SK-N-SH treated with all-trans-retinoic acid at 6 μM for 48 hours (cell line): ENCODE measurements at regions not wholly inside any gene's neighbourhood (a gene's known extent, or its start where the extent isn't known, plus 50 kb on each side); places are given as distances from the start of the nearest gene placed in this dataset.

Source experiments
- ATAC-seq: fragments of 200-7000 bp; cut with Tn5 transposase; 3 replicates; pipeline ENCODE4 v1.9.1; 2020; ENCODE audit warnings: mild to moderate bottlenecking, moderate library complexity
- ARNTL ChIP-seq: fragments of 450-650 bp; formaldehyde crosslinking; IDR thresholded peaks from 2 replicates; pipeline ENCODE4 v1.5.0; 2020; ENCODE audit warnings: low read depth, mild to moderate bottlenecking, moderate library complexity, borderline replicate concordance
- BACH2 ChIP-seq: fragments of 250-450 bp; sonication (Bioruptor Pico); IDR thresholded peaks from 2 replicates; pipeline ENCODE4 v1.9.0; 2021; ENCODE audit warnings: mild to moderate bottlenecking, borderline replicate concordance
- CREB5 ChIP-seq: fragments of 250-450 bp; sonication (Bioruptor Pico); IDR thresholded peaks from 2 replicates; pipeline ENCODE4 v1.5.1; 2020; ENCODE audit warnings: low read depth, mild to moderate bottlenecking, moderate library complexity
- CSDC2 ChIP-seq: fragments of 250-450 bp; sonication (Bioruptor Pico); IDR thresholded peaks from 2 replicates; pipeline ENCODE4 v1.5.0; 2020; ENCODE audit warnings: mild to moderate bottlenecking, moderate library complexity
- ESRRG ChIP-seq: fragments of 250-450 bp; sonication (Bioruptor Pico); IDR thresholded peaks from 2 replicates; pipeline ENCODE4 v1.6.1; 2021; ENCODE audit warnings: mild to moderate bottlenecking
- GLIS3 ChIP-seq: fragments of 250-450 bp; sonication (Bioruptor Pico); IDR thresholded peaks from 2 replicates; pipeline ENCODE4 v1.5.0; 2020; ENCODE audit warnings: mild to moderate bottlenecking, moderate library complexity
- ISL1 ChIP-seq: fragments of 250-450 bp; sonication (Bioruptor Pico); IDR thresholded peaks from 2 replicates; pipeline ENCODE4 v2.1.2; 2022; ENCODE audit warnings: mild to moderate bottlenecking, moderate library complexity
- OSR1 ChIP-seq: fragments of 250-450 bp; sonication (Bioruptor Pico); IDR thresholded peaks from 2 replicates; pipeline ENCODE4 v1.8.0; 2022; ENCODE audit warnings: moderate library complexity, mild to moderate bottlenecking, inconsistent platforms
- PATZ1 ChIP-seq: fragments of 250-450 bp; sonication (Bioruptor Pico); IDR thresholded peaks from 2 replicates; pipeline ENCODE4 v1.8.0; 2020; ENCODE audit warnings: mild to moderate bottlenecking, moderate library complexity, borderline replicate concordance
- PPARA ChIP-seq: fragments of 250-450 bp; sonication (Bioruptor Pico); IDR thresholded peaks from 2 replicates; pipeline ENCODE4 v1.5.0; 2020; ENCODE audit warnings: mild to moderate bottlenecking, borderline replicate concordance
- RARB ChIP-seq: fragments of 250-450 bp; sonication (Bioruptor Pico); IDR thresholded peaks from 2 replicates; pipeline ENCODE4 v1.8.0; 2021; ENCODE audit warnings: mild to moderate bottlenecking, moderate library complexity
- SNAI2 ChIP-seq: fragments of 250-450 bp; sonication (Bioruptor Pico); IDR thresholded peaks from 2 replicates; pipeline ENCODE4 v1.5.0; 2020; ENCODE audit warnings: mild to moderate bottlenecking, moderate library complexity
- TCF4 ChIP-seq: fragments of 250-450 bp; sonication (Bioruptor Pico); IDR thresholded peaks from 2 replicates; pipeline ENCODE4 v1.8.0; 2021; ENCODE audit warnings: mild to moderate bottlenecking, moderate library complexity, borderline replicate concordance
- TSHZ2 ChIP-seq: fragments of 250-450 bp; sonication (Bioruptor Pico); IDR thresholded peaks from 2 replicates; pipeline ENCODE4 v1.5.0; 2020; ENCODE audit warnings: mild to moderate bottlenecking, moderate library complexity
- ZC3H10 ChIP-seq: fragments of 250-450 bp; sonication (Bioruptor Pico); IDR thresholded peaks from 2 replicates; pipeline ENCODE4 v1.5.1; 2021; ENCODE audit warnings: mild to moderate bottlenecking, moderate library complexity
- ZFP3 ChIP-seq: fragments of 250-450 bp; sonication (Bioruptor Pico); IDR thresholded peaks from 2 replicates; pipeline ENCODE4 v1.5.0; 2020; ENCODE audit warnings: mild to moderate bottlenecking, moderate library complexity
- ZFP30 ChIP-seq: fragments of 450-650 bp; formaldehyde crosslinking; IDR thresholded peaks from 2 replicates; pipeline ENCODE4 v1.5.0; 2022; ENCODE audit warnings: mild to moderate bottlenecking, moderate library complexity
- ZNF70 ChIP-seq: fragments of 450-650 bp; formaldehyde crosslinking; IDR thresholded peaks from 2 replicates; pipeline ENCODE4 v1.5.0; 2020; ENCODE audit warnings: mild to moderate bottlenecking, moderate library complexity
- ZNF8 ChIP-seq: fragments of 450-650 bp; formaldehyde crosslinking; IDR thresholded peaks from 2 replicates; pipeline ENCODE4 v1.5.0; 2020; ENCODE audit warnings: mild to moderate bottlenecking, moderate library complexity
- TF ChIP-seq, protein P1 (sequence below): fragments of 250-450 bp; sonication (Bioruptor Pico); IDR thresholded peaks from 2 replicates; pipeline ENCODE4 v1.5.1; 2021; ENCODE audit warnings: mild to moderate bottlenecking, moderate library complexity

DNA sequence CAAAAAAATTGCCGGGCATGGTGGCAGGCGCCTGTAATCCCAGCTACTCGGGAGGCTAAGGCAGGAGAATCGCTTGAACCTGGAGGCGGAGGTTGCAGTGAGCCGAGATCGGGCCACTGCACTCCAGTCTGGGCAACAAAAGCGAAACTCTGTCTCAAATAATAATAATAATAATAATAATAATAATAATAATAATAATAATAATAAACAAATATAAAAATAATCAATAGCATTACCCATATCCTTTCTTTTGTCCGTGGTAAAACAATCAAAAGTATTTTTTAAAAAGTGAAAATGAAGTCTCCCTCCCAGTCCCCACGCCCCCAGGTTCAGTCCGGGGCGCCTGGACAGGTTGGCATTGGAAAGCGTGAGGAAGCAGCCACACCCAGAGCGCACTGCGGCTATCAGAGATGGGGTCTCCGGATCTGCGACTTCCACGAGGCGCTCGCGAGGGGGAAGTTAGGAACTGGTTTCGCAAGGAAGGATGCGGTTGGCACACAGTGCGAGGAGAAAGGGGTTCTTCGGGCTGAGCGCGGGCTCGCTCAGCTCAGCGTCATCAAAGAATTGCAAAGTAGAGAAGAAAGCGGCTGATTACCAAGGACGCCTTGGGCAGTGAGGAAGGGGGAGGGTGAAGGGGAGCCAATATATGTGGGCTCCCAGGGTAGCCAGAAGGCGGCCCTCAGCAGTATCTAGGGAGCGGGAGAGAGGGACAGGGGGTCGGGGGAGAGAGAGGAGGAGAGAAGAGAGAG is 69.5 kb upstream of the EPHB3 start:
- no peak for ATAC-seq
- TF ChIP-seq ISL1 (no peak), TCF4 (CRISPR knock-in tag) (no peak), ZC3H10 (CRISPR knock-in tag) (no peak)

- no peak for ATAC-seq
- TF ChIP-seq RARB (CRISPR knock-in tag), result no peak
- no peak for TF ChIP-seq CSDC2 (CRISPR knock-in tag)
- TF ChIP-seq ESRRG, result no peak
- TF ChIP-seq, protein P1, sequence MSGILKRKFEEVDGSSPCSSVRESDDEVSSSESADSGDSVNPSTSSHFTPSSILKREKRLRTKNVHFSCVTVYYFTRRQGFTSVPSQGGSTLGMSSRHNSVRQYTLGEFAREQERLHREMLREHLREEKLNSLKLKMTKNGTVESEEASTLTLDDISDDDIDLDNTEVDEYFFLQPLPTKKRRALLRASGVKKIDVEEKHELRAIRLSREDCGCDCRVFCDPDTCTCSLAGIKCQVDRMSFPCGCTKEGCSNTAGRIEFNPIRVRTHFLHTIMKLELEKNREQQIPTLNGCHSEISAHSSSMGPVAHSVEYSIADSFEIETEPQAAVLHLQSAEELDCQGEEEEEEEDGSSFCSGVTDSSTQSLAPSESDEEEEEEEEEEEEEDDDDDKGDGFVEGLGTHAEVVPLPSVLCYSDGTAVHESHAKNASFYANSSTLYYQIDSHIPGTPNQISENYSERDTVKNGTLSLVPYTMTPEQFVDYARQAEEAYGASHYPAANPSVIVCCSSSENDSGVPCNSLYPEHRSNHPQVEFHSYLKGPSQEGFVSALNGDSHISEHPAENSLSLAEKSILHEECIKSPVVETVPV, result no peak
- TF ChIP-seq, all 23 proteins: peak for 0
Observed at GRCh38 chr3:184496933-184497332, 64.7 kb upstream of the EPHB3 start.

DNA sequence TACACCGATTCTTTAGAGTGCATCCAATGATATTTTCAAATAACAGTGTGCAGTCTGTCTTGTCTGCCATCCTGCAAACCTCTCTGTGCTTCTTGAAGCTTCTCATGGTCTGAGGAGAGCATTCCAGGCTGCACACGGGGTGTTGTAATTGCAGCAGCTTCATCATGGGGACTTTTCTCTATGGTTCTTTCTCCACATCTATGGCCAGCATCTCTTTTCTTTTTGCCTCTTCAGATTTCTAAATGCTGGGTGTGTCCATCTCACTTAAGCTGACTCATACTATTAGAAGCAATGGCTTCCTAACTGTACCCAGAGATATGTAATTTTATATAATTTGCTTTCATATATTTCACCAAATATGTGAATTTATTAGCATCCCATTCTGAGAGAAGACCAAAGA is 63.8 kb upstream of the EPHB3 start:
- TF ChIP-seq PPARA (CRISPR knock-in tag), result no peak
- TF ChIP-seq ZFP30 (CRISPR knock-in tag), result no peak
- no peak for TF ChIP-seq TSHZ2
- TF ChIP-seq CSDC2 (CRISPR knock-in tag), result no peak
- no peak for TF ChIP-seq GLIS3
- TF ChIP-seq ISL1, result no peak
- no peak for TF ChIP-seq PATZ1 (CRISPR knock-in tag)
- TF ChIP-seq ZFP3 (CRISPR knock-in tag), result no peak
- TF ChIP-seq ZNF70 (CRISPR knock-in tag), result no peak
- TF ChIP-seq, all 23 proteins: peak for 0
- no peak for ATAC-seq

- no peak for ATAC-seq
- TF ChIP-seq ESRRG (no peak), RARB (CRISPR knock-in tag) (no peak), BACH2 (CRISPR knock-in tag) (no peak), TSHZ2 (no peak), GLIS3 (no peak), OSR1 (CRISPR knock-in tag) (no peak)
Observed at GRCh38 chr3:184498986-184499606, 62.5 kb upstream of the EPHB3 start.

- ATAC-seq, result no peak
- TF ChIP-seq CREB5 (CRISPR knock-in tag) (no peak), ZC3H10 (CRISPR knock-in tag) (no peak), ESRRG (no peak), ZNF8 (CRISPR knock-in tag) (no peak), ZFP30 (CRISPR knock-in tag) (no peak), ZFP3 (CRISPR knock-in tag) (no peak), ARNTL (CRISPR knock-in tag) (no peak), SNAI2 (CRISPR knock-in tag) (no peak)
- TF ChIP-seq, protein P1, result no peak
Observed at GRCh38 chr3:184500344-184500923, 61.2 kb upstream of the EPHB3 start.
